Superior temporal gyrus (tissue), 1 donor: ENCODE measurements at regions not wholly inside any gene's neighbourhood (a gene's known extent, or its start where the extent isn't known, plus 50 kb on each side); places are given as distances from the start of the nearest gene placed in this dataset.
"Not testable (repeated sequence)": the region's sequence is repeated elsewhere in the genome, so short reads cannot be mapped to it uniquely, and the experiment has no call there.

Experiments
- DNase-seq: peaks from one replicate; pipeline ENCODE4 v3.0.0-alpha.2; 2016; ENCODE audit errors: extremely low spot score

GRCh38 chr2:67623741-67624140 is 226.6 kb downstream of the ETAA1 start:
- not testable (repeated sequence) for DNase-seq

GRCh38 chr2:67625178-67625577 is 228.0 kb downstream of the ETAA1 start:
- DNase-seq: no peak

GRCh38 chr2:67625690-67626475 is 228.8 kb downstream of the ETAA1 start:
- no peak for DNase-seq

GRCh38 chr2:67626656-67627055 is 229.5 kb downstream of the ETAA1 start:
- DNase-seq: no peak

GRCh38 chr2:67627456-67628207 is 230.5 kb downstream of the ETAA1 start:
- DNase-seq: no peak

- no peak for DNase-seq
Observed at GRCh38 chr2:67628892-67629291, 231.8 kb downstream of the ETAA1 start.

- DNase-seq: no peak
Observed at GRCh38 chr2:67631483-67631882, 234.3 kb downstream of the ETAA1 start.

GRCh38 chr2:67633212-67633856 is 236.2 kb downstream of the ETAA1 start:
- DNase-seq: no peak

- DNase-seq: no peak
Observed at GRCh38 chr2:67638146-67638545, 241.0 kb downstream of the ETAA1 start.

GRCh38 chr2:67641312-67642045 is 244.3 kb downstream of the ETAA1 start:
- DNase-seq: no peak

- no peak for DNase-seq
Observed at GRCh38 chr2:67642046-67642382, 244.9 kb downstream of the ETAA1 start.

- DNase-seq: no peak
Observed at GRCh38 chr2:67642961-67643360, 245.8 kb downstream of the ETAA1 start.

- no peak for DNase-seq
Observed at GRCh38 chr2:67645280-67646138, 248.4 kb downstream of the ETAA1 start.

GRCh38 chr2:67646714-67647333 is 249.7 kb downstream of the ETAA1 start:
- DNase-seq: no peak

- no peak for DNase-seq
Observed at GRCh38 chr2:67649331-67650261, 252.5 kb downstream of the ETAA1 start.

- DNase-seq: peak; percentile 47
Observed at GRCh38 chr2:67650291-67651133, 253.4 kb downstream of the ETAA1 start.

GRCh38 chr2:67651565-67651964 is 254.4 kb downstream of the ETAA1 start:
- no peak for DNase-seq

- no peak for DNase-seq
Observed at GRCh38 chr2:67652679-67653078, 255.5 kb downstream of the ETAA1 start.

GRCh38 chr2:67656875-67657274 is 259.7 kb downstream of the ETAA1 start:
- no peak for DNase-seq
